Type B pancreatic cell (in vitro differentiated cells): ENCODE measurements at regions not wholly inside any gene's neighbourhood (a gene's known extent, or its start where the extent isn't known, plus 50 kb on each side); places are given as distances from the start of the nearest gene placed in this dataset.
"Not testable (repeated sequence)": the region's sequence is repeated elsewhere in the genome, so short reads cannot be mapped to it uniquely, and the experiment has no call there.

Experiments
- DNase-seq: peaks from one replicate; pipeline ENCODE4 v3.0.0; 2021; ENCODE audit warnings: mixed read lengths; ENCODE audit not compliant: unreplicated experiment; ENCODE audit errors: extremely low spot score
- H3K27ac Mint-ChIP-seq: 2 replicates; pipeline ENCODE4 v1.8.0; 2021; ENCODE audit warnings: mild to moderate bottlenecking, mixed read lengths
- H3K27me3 Mint-ChIP-seq: 2 replicates; pipeline ENCODE4 v1.8.0; 2021; ENCODE audit warnings: mixed read lengths
- H3K36me3 Mint-ChIP-seq: 2 replicates; pipeline ENCODE4 v1.8.0; 2021; ENCODE audit warnings: mixed read lengths
- H3K4me1 Mint-ChIP-seq: one replicate; pipeline ENCODE4 v1.8.0; 2021; ENCODE audit warnings: mixed read lengths; ENCODE audit not compliant: unreplicated experiment
- H3K4me3 Mint-ChIP-seq: 2 replicates; pipeline ENCODE4 v1.8.0; 2021; ENCODE audit warnings: mild to moderate bottlenecking, mixed read lengths
- H3K9me3 Mint-ChIP-seq: 2 replicates; pipeline ENCODE4 v1.8.0; 2021; ENCODE audit warnings: mixed read lengths
- TF ChIP-seq, protein P1 (sequence below): fragments of 200-600 bp; sonication (generic); conservative IDR thresholded peaks from 2 replicates; pipeline ENCODE4 v1.5.0; 2021; ENCODE audit warnings: antibody characterized with exemption, mild to moderate bottlenecking

DNA sequence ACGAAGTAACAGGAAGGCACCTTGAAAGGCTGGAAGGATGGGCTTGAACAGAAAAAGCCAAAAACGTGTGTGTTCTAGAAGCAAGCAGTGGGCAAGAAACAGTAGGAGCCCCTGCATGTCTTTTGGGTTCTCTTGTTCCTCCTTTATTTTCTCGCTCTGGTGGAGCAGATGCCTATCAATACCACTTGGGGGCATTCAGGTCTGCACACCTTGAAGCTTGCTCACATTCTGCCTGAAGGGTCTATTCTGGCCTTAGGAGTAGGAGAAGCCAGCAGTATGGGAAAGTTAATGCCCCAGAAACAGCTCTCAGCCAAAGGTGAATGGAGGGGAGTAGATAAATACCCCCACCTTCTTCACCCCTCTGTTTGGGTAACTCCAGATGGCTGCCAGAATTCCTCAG, 204.5 kb downstream of the TXNL1 start:
- H3K9me3 Mint-ChIP-seq, result no peaks in the 10 kb centered on the region
- DNase-seq, result no peak
- H3K27me3 Mint-ChIP-seq, result no peaks in the 10 kb centered on the region
- H3K36me3 Mint-ChIP-seq, result no peaks in the 10 kb centered on the region
- TF ChIP-seq, protein P1, sequence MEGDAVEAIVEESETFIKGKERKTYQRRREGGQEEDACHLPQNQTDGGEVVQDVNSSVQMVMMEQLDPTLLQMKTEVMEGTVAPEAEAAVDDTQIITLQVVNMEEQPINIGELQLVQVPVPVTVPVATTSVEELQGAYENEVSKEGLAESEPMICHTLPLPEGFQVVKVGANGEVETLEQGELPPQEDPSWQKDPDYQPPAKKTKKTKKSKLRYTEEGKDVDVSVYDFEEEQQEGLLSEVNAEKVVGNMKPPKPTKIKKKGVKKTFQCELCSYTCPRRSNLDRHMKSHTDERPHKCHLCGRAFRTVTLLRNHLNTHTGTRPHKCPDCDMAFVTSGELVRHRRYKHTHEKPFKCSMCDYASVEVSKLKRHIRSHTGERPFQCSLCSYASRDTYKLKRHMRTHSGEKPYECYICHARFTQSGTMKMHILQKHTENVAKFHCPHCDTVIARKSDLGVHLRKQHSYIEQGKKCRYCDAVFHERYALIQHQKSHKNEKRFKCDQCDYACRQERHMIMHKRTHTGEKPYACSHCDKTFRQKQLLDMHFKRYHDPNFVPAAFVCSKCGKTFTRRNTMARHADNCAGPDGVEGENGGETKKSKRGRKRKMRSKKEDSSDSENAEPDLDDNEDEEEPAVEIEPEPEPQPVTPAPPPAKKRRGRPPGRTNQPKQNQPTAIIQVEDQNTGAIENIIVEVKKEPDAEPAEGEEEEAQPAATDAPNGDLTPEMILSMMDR, result no peak
- H3K4me1 Mint-ChIP-seq, result no peaks in the 10 kb centered on the region
- H3K4me3 Mint-ChIP-seq, result no peak overlapping the region
- H3K27ac Mint-ChIP-seq, result no peak overlapping the region

DNA sequence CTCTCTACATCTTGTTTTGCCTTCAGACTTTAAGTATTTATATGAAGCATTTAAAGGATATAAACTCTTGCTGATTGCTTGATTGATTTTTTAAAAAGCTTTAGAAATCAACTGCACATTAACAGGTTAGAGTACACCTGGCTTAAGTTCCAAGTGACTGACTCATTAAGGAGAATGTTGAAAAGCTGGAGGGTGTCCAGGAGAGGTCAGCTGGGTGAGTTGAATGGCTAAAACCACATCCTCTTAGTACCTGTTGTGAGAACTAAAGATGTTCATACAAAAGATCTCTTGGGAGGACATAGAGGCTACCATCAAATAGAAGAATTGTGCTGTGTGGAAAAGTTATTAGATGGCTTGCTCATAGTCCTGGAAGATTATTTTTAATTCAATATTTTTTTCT, 206.8 kb downstream of the TXNL1 start:
- H3K4me1 Mint-ChIP-seq, result no peaks in the 10 kb centered on the region
- H3K9me3 Mint-ChIP-seq, result no peaks in the 10 kb centered on the region
- H3K36me3 Mint-ChIP-seq, result no peaks in the 10 kb centered on the region
- H3K27ac Mint-ChIP-seq, result no peak overlapping the region
- H3K4me3 Mint-ChIP-seq, result no peak overlapping the region
- no peaks in the 10 kb centered on the region for H3K27me3 Mint-ChIP-seq
- DNase-seq, result no peak
- TF ChIP-seq, protein P1, result no peak

DNA sequence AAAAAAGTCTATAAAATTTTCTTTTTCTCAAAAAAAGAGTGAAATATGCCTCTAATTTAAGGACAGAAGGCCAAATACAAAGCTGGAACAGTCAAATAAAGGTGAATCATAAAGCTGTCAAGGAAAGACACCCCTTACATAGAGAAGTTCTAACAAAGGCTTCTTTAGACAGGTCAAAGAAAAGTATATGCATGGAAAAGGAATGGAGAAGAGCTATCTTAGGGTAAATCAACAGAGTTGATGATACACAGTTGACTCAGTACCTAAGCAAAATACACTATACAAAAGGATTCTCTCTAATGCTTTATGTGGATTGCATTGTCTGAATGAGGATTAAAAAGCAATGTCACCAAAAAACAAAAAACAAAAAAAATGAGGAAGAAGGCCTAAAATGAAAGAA, 214.8 kb downstream of the TXNL1 start:
- Mint-ChIP-seq H3K9me3 (no peaks in the 10 kb centered on the region), H3K4me1 (no peaks in the 10 kb centered on the region), H3K36me3 (no peaks in the 10 kb centered on the region), H3K27ac (no peak overlapping the region), H3K27me3 (peaks cover 1% of the 10 kb centered on the region), H3K4me3 (no peak overlapping the region)
- TF ChIP-seq, protein P1, result no peak
- DNase-seq, result no peak

DNA sequence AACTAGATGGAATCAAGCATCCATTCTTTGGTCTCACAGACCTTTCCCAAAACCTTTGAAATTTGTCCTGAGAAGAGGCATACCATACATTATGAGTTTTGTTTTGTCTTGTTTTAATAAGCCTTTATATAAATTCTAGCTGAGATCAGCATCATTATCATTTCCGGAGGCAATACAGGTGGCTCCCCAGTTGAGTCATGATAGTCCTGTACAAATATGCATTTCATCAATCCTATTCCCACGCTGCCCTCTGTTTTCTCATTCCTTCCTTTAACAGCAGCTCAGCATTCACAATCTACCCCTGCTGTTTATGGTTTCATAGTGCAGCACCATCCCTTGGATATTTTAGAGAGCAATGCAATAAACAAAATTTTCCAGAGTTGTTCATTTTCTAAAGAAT, 216.7 kb downstream of the TXNL1 start:
- peaks cover 2% of the 10 kb centered on the region for H3K9me3 Mint-ChIP-seq
- no peak for DNase-seq
- TF ChIP-seq, protein P1, result no peak
- H3K36me3 Mint-ChIP-seq, result no peaks in the 10 kb centered on the region
- no peak overlapping the region for H3K27ac Mint-ChIP-seq
- peaks cover 3% of the 10 kb centered on the region for H3K27me3 Mint-ChIP-seq
- no peaks in the 10 kb centered on the region for H3K4me1 Mint-ChIP-seq
- H3K4me3 Mint-ChIP-seq, result no peak overlapping the region

DNA sequence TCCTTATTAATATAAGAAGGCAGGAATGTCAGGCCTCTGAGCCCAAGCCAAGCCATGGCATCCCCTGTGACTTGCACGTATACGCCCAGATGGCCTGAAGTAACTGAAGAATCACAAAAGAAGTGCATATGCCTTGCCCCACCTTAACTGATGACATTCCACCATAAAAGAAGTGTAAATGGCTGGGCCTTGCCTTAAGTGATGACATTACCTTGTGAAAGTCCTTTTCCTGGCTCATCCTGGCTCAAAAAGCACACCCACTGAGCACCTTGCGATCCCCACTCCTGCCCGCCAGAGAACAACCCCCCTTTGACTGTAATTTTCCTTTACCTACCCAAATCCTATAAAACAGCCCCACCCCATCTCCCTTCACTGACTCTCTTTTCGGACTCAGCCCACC, 217.5 kb downstream of the TXNL1 start:
- H3K9me3 Mint-ChIP-seq, DNase-seq, H3K27me3 Mint-ChIP-seq, H3K4me1 Mint-ChIP-seq, H3K36me3 Mint-ChIP-seq, H3K27ac Mint-ChIP-seq, H3K4me3 Mint-ChIP-seq: not testable (repeated sequence)

DNA sequence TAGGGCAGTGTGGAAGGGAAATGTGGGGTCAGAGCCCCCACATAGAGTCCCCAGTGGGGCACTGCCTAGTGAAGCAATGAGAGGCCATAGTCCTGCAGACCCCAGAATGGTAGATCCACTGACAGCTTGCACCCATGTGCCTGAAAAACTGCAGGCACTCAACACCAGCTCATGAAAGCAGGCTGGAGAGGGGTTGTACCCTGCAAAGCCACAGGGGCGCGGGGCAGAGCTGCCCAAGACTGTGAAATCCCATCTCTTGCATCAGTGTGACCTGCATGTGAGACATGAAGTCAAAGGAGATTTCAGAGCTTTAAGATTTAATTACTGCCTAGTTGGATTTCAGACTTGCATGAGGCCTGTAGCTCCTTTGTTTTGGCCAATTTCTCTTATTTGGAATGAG, 224.0 kb downstream of the TXNL1 start:
- TF ChIP-seq, protein P1, result no peak
- H3K36me3 Mint-ChIP-seq, result no peaks in the 10 kb centered on the region
- DNase-seq, result no peak
- H3K4me1 Mint-ChIP-seq, result no peaks in the 10 kb centered on the region
- no peak overlapping the region for H3K27ac Mint-ChIP-seq
- peaks cover 7% of the 10 kb centered on the region for H3K27me3 Mint-ChIP-seq
- H3K9me3 Mint-ChIP-seq, result peaks cover 5% of the 10 kb centered on the region
- no peak overlapping the region for H3K4me3 Mint-ChIP-seq
